HEK293 (cell line): ENCODE measurements at regions not wholly inside any gene's neighbourhood (a gene's known extent, or its start where the extent isn't known, plus 50 kb on each side); places are given as distances from the start of the nearest gene placed in this dataset.
"Not testable (repeated sequence)": the region's sequence is repeated elsewhere in the genome, so short reads cannot be mapped to it uniquely, and the experiment has no call there.

Source experiments
- FEZF1 ChIP-seq: fragments of 450-650 bp; formaldehyde crosslinking; IDR thresholded peaks from 2 replicates; pipeline ENCODE4 v1.5.1; 2016; ENCODE audit warnings: missing biosample characterization, missing genetic modification characterization
- REST ChIP-seq: fragments of 450-650 bp; formaldehyde crosslinking; IDR thresholded peaks from 2 replicates; pipeline ENCODE4 v1.5.1; 2016; ENCODE audit warnings: missing biosample characterization, missing genetic modification characterization
- WT1 ChIP-seq: fragments of 450-650 bp; formaldehyde crosslinking; IDR thresholded peaks from 2 replicates; pipeline ENCODE4 v1.5.1; 2016; ENCODE audit warnings: missing biosample characterization, missing genetic modification characterization
- ZBTB20 ChIP-seq: fragments of 450-650 bp; formaldehyde crosslinking; IDR thresholded peaks from 2 replicates; pipeline ENCODE4 v1.5.1; 2016; ENCODE audit warnings: missing biosample characterization, missing genetic modification characterization
- ZNF121 ChIP-seq: fragments of 450-650 bp; formaldehyde crosslinking; IDR thresholded peaks from 2 replicates; pipeline ENCODE4 v1.5.1; 2016; ENCODE audit warnings: missing biosample characterization, missing genetic modification characterization
- ZNF292 ChIP-seq: fragments of 450-650 bp; formaldehyde crosslinking; IDR thresholded peaks from 2 replicates; pipeline ENCODE4 v1.5.1; 2016; ENCODE audit warnings: low read depth, missing biosample characterization, missing genetic modification characterization, borderline replicate concordance
- TF ChIP-seq, protein P1 (sequence below): fragments of 450-650 bp; formaldehyde crosslinking; IDR thresholded peaks from 2 replicates; pipeline ENCODE4 v1.5.1; 2016; ENCODE audit warnings: missing biosample characterization, missing genetic modification characterization

DNA sequence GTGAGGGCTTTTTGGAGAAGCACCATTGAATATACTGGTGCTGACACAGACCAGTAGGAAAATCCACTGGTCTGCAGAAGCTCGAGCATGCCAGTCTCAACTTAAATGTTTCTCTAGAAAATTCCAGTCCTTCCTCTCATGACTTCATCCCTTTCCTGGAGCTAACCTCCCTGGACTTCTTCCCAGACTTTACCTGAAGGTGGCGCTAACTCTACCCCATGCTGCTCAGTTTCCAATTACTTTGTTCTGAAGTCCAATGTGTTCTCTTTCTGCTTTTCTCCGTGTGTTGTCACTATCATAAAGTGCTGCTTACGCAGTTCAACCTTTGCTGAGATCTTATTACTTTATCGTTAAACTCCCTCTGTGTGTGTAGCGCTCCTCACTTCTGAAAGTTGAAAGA, 158.4 kb downstream of the ZNF37A start:
- TF ChIP-seq, protein P1, sequence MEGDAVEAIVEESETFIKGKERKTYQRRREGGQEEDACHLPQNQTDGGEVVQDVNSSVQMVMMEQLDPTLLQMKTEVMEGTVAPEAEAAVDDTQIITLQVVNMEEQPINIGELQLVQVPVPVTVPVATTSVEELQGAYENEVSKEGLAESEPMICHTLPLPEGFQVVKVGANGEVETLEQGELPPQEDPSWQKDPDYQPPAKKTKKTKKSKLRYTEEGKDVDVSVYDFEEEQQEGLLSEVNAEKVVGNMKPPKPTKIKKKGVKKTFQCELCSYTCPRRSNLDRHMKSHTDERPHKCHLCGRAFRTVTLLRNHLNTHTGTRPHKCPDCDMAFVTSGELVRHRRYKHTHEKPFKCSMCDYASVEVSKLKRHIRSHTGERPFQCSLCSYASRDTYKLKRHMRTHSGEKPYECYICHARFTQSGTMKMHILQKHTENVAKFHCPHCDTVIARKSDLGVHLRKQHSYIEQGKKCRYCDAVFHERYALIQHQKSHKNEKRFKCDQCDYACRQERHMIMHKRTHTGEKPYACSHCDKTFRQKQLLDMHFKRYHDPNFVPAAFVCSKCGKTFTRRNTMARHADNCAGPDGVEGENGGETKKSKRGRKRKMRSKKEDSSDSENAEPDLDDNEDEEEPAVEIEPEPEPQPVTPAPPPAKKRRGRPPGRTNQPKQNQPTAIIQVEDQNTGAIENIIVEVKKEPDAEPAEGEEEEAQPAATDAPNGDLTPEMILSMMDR (tag by site-specific recombination), result not testable (repeated sequence)
- TF ChIP-seq ZBTB20 (tag by site-specific recombination); ZNF121 (tag by site-specific recombination); FEZF1 (tag by site-specific recombination); WT1; ZNF292 (tag by site-specific recombination); REST (tag by site-specific recombination): not testable (repeated sequence)
